ENCODE measurements at regions not wholly inside any gene's neighbourhood (a gene's known extent, or its start where the extent isn't known, plus 50 kb on each side); places are given as distances from the start of the nearest gene placed in this dataset.

DNA sequence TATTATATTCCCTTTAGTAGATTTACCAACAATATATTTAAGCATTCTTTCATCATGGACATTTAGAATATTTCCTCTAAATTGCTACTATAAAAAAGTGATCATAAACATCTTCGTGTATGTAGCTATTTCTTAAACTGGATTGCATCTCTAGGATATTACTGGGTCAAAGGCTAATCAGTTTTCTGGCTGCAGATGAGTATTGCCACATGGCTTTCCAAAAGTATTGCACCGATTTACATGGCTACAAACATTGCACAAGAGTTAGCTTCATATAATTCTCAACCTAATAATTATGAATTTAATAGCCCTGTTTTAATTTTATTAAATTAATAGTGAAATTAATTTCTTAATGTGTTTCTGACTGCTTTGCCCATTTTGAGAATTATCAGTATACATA, 183.4 kb downstream of the DMRT2 start:
- H3K4me3 ChIP-seq (ENCODE audit: low read length) = no peak overlapping the region
- peaks cover 44% of the 10 kb centered on the region for H3K4me1 ChIP-seq (ENCODE audit: control insufficient read depth, insufficient read depth, low read length)
- no peaks in the 10 kb centered on the region for H3K27me3 ChIP-seq (ENCODE audit: control insufficient read depth, insufficient read depth, low read length)
- H3K36me3 ChIP-seq (ENCODE audit: insufficient read depth, low read length) = no peaks in the 10 kb centered on the region
- H3K9ac ChIP-seq (ENCODE audit: low read depth, low read length) = no peak overlapping the region
- peak overlapping the region; percentile 11 for H3K4me2 ChIP-seq (ENCODE audit: low read length)
- H3K9me3 ChIP-seq (replicated peaks; ENCODE audit: low read length) = no peaks in the 10 kb centered on the region

DNA sequence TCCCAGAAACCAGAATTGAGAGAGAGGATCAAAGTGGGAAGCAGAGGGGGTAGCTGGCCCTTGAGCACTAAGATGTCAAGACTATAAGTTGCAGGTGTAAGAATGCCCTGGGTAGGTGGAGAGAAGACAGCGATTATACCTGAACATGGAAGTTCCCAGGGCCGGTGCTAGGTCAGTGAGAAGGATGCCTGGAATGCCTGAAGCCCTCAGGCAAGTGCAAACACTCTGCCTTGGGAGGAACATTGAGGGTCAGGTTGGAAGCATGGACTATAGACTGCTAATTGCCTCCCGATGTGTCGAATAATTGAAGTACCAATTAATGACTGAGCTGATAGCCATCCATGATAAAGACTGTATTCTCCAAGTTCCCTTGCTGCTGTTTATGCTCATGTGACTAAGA, 185.5 kb downstream of the DMRT2 start:
- H3K36me3 ChIP-seq (ENCODE audit: insufficient read depth, low read length) = no peaks in the 10 kb centered on the region
- no peak overlapping the region for H3K4me2 ChIP-seq (ENCODE audit: low read length)
- H3K27me3 ChIP-seq (ENCODE audit: control insufficient read depth, insufficient read depth, low read length) = no peaks in the 10 kb centered on the region
- peaks cover 39% of the 10 kb centered on the region for H3K4me1 ChIP-seq (ENCODE audit: control insufficient read depth, insufficient read depth, low read length)
- H3K9ac ChIP-seq (ENCODE audit: low read depth, low read length) = no peak overlapping the region
- H3K4me3 ChIP-seq (ENCODE audit: low read length) = no peak overlapping the region
- H3K9me3 ChIP-seq (replicated peaks; ENCODE audit: low read length) = no peaks in the 10 kb centered on the region

DNA sequence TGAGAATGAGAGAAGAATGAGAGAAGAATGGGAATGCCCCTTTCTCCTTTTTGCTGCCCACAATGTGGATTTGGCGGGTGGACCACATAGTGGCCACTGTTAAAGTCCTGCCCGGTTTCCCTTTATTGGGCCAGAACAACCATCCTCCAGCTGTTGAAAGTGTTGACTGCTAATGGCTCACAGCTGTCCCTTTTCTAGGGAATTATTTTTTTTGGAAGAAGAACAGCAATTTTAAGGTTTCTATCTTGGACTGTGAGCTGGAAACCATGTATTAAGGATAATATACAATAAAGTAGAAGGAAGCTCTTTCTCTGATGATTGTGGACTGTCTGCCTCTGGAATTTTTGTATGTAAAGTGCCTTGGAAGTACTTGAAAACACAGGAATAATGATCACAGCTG, 185.9 kb downstream of the DMRT2 start:
- Histone ChIP-seq H3K4me1 (ENCODE audit: control insufficient read depth, insufficient read depth, low read length) (peaks cover 34% of the 10 kb centered on the region), H3K27me3 (ENCODE audit: control insufficient read depth, insufficient read depth, low read length) (no peaks in the 10 kb centered on the region), H3K4me2 (ENCODE audit: low read length) (no peak overlapping the region), H3K4me3 (ENCODE audit: low read length) (no peak overlapping the region), H3K9ac (ENCODE audit: low read depth, low read length) (no peak overlapping the region), H3K36me3 (ENCODE audit: insufficient read depth, low read length) (no peaks in the 10 kb centered on the region), H3K9me3 (replicated peaks; ENCODE audit: low read length) (no peaks in the 10 kb centered on the region)

DNA sequence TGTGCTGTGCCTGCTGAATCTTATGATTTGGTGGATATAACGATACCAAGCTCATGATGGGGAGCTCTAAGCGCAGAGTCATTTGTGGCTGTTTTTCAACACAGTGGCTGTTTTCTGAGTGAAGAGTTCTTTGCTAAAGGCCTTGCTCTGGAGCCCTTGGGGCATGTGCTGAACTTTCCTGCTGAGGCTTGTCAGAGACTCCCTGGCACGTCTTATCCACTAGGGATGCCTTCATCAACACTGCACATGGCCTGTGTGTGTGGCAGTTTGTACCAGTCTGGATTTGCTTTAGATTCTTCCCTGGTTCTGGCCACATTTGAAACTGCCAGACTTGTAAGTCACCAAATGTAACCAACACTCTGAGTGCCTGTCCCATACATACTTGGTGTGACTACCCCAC, 188.2 kb downstream of the DMRT2 start:
- no peaks in the 10 kb centered on the region for H3K36me3 ChIP-seq (ENCODE audit: insufficient read depth, low read length)
- no peaks in the 10 kb centered on the region for H3K9me3 ChIP-seq (replicated peaks; ENCODE audit: low read length)
- H3K4me2 ChIP-seq (ENCODE audit: low read length) = no peak overlapping the region
- no peak overlapping the region for H3K9ac ChIP-seq (ENCODE audit: low read depth, low read length)
- peaks cover 13% of the 10 kb centered on the region for H3K4me1 ChIP-seq (ENCODE audit: control insufficient read depth, insufficient read depth, low read length)
- H3K4me3 ChIP-seq (ENCODE audit: low read length) = no peak overlapping the region
- no peaks in the 10 kb centered on the region for H3K27me3 ChIP-seq (ENCODE audit: control insufficient read depth, insufficient read depth, low read length)

DNA sequence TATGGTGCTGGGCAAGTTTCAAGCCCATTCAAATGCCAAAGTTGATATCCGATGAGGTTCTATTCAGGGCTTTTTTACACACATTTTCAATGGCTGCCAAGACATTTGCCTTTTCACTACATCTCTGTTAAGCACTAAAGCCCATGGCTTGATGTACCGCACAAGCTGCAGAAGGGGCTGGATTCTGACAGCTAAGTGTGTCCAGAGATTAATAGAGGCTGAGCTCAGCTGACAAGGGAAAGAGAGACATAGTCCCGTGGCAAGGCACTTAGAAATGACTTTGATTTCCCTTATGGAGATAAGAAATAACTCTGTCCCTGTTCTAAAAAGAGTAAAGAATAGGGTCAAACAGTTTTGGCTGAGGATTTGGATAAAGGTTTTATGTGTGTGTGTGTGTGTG, 198.6 kb downstream of the DMRT2 start:
- Histone ChIP-seq H3K4me2 (ENCODE audit: low read length) (no peak overlapping the region), H3K9ac (ENCODE audit: low read depth, low read length) (no peak overlapping the region), H3K4me3 (ENCODE audit: low read length) (no peak overlapping the region), H3K9me3 (replicated peaks; ENCODE audit: low read length) (no peaks in the 10 kb centered on the region), H3K27me3 (ENCODE audit: control insufficient read depth, insufficient read depth, low read length) (no peaks in the 10 kb centered on the region), H3K36me3 (ENCODE audit: insufficient read depth, low read length) (no peaks in the 10 kb centered on the region), H3K4me1 (ENCODE audit: control insufficient read depth, insufficient read depth, low read length) (no peaks in the 10 kb centered on the region)

DNA sequence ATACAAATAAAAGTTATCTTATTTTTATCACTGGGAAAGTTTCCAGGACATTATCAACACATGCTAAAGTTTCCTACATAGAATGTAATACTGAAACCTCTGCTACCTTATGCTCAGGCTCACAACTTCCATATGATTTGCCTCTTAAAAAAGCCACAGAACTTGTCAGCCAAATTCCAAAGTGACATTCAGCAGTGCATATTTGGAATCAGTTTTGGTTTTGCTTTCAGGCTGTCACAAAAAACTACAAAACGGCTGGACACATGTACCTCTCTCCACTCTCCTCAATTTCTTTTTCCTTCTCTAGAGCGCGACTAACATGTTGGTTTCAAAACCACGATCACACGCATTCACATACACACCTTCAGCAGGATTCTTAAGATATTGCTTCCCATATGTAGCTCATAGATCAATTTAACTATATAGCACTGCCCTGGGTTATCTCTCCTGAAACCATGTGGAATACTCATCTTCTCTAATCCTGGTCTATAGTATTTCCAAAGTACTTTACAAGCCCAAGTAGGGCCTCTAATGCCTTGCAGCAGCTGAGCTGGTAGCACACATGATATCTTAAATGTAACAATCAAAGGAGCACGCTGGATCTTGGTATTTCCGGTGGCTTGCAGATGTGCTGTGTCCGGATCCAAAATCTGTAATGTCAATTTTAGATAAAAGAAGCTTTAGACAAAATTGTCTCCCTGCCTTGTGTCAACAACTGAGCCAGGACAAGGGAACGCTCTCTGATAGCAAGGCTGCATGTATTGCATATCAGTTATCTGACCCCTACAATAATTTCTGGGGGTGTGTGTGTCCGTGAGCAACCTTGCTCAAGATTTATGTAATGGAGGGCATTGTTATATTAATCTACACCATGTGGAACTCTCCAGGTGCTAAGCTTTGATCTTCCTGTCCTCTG, 203.2 kb downstream of the DMRT2 start:
- Histone ChIP-seq H3K4me1 (ENCODE audit: control insufficient read depth, insufficient read depth, low read length) (no peaks in the 10 kb centered on the region), H3K4me2 (ENCODE audit: low read length) (no peak overlapping the region), H3K4me3 (ENCODE audit: low read length) (no peak overlapping the region)

DNA sequence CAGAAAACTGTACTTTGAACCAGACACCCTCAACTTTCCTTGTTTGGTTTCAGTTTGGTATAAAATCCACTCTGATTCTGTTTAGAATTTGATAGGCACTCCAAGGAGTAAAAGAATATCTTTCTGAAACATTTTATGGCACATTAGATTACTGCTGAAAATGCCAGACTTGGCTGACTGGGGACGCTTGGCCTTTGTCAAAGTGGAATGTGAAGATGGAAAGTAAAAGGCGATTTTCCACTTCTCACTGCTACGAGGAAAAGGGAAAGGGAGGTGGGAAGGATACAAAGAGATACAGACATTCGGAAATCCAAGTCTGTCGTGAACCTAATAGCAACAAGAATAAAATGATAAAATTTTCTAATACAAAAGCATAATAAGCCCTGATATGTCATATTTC, 203.9 kb downstream of the DMRT2 start:
- H3K27me3 ChIP-seq (ENCODE audit: control insufficient read depth, insufficient read depth, low read length) = no peaks in the 10 kb centered on the region
- H3K4me2 ChIP-seq (ENCODE audit: low read length) = no peak overlapping the region
- H3K9ac ChIP-seq (ENCODE audit: low read depth, low read length) = no peak overlapping the region
- no peaks in the 10 kb centered on the region for H3K36me3 ChIP-seq (ENCODE audit: insufficient read depth, low read length)
- H3K4me3 ChIP-seq (ENCODE audit: low read length) = no peak overlapping the region
- no peaks in the 10 kb centered on the region for H3K4me1 ChIP-seq (ENCODE audit: control insufficient read depth, insufficient read depth, low read length)
- H3K9me3 ChIP-seq (replicated peaks; ENCODE audit: low read length) = no peaks in the 10 kb centered on the region

More for the DNA sequence above, 203.2 kb downstream of the DMRT2 start:
- H3K9ac ChIP-seq (ENCODE audit: low read depth, low read length) = no peak overlapping the region
- no peaks in the 10 kb centered on the region for H3K36me3 ChIP-seq (ENCODE audit: insufficient read depth, low read length)
- H3K27me3 ChIP-seq (ENCODE audit: control insufficient read depth, insufficient read depth, low read length) = no peaks in the 10 kb centered on the region
- no peaks in the 10 kb centered on the region for H3K9me3 ChIP-seq (replicated peaks; ENCODE audit: low read length)

DNA sequence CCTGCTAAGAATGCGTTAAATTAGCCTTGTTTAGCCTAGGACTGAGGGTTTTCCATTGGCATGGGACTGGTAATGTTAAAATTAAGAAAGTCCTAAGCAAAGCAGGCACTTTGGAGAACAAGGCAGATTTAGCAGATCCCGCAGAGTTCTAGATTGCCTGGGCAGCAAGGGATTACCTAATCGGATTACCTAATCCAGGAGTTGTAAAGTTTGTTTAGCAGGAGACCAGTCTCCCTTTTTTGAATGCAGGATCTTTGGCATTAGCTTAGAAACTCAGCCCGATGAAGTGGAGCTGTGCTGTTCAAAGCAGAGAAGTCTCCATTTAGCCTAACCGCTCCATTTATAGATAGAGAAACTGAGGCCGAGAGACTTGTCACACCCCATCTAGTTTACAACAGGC, 206.0 kb downstream of the DMRT2 start:
- H3K36me3 ChIP-seq (ENCODE audit: insufficient read depth, low read length) = no peaks in the 10 kb centered on the region
- no peak overlapping the region for H3K4me3 ChIP-seq (ENCODE audit: low read length)
- no peak overlapping the region for H3K4me2 ChIP-seq (ENCODE audit: low read length)
- no peaks in the 10 kb centered on the region for H3K9me3 ChIP-seq (replicated peaks; ENCODE audit: low read length)
- no peaks in the 10 kb centered on the region for H3K27me3 ChIP-seq (ENCODE audit: control insufficient read depth, insufficient read depth, low read length)
- no peak overlapping the region for H3K9ac ChIP-seq (ENCODE audit: low read depth, low read length)
- no peaks in the 10 kb centered on the region for H3K4me1 ChIP-seq (ENCODE audit: control insufficient read depth, insufficient read depth, low read length)

DNA sequence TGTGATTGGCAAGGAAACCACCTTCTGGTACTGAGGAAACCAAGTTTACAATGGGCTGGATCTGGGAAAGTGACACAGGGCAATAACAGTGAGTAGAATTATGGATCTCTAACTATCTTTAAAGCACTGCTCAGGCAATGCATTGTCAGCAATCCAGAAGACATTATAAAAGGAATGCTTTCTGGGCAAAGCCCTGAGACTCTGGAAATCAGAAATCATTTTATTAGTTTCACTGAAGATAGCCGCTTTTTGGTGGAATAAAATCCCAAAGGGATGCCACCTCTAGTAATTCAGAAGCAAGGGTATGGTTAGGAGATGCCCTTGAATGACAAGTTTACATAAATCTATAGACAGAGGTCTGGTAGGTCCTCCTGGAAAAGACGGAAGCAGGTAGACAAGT, 211.1 kb downstream of the DMRT2 start:
- no peaks in the 10 kb centered on the region for H3K9me3 ChIP-seq (replicated peaks; ENCODE audit: low read length)
- H3K4me2 ChIP-seq (ENCODE audit: low read length) = no peak overlapping the region
- H3K27me3 ChIP-seq (ENCODE audit: control insufficient read depth, insufficient read depth, low read length) = no peaks in the 10 kb centered on the region
- H3K4me3 ChIP-seq (ENCODE audit: low read length) = no peak overlapping the region
- H3K4me1 ChIP-seq (ENCODE audit: control insufficient read depth, insufficient read depth, low read length) = no peaks in the 10 kb centered on the region
- no peaks in the 10 kb centered on the region for H3K36me3 ChIP-seq (ENCODE audit: insufficient read depth, low read length)
- H3K9ac ChIP-seq (ENCODE audit: low read depth, low read length) = no peak overlapping the region

DNA sequence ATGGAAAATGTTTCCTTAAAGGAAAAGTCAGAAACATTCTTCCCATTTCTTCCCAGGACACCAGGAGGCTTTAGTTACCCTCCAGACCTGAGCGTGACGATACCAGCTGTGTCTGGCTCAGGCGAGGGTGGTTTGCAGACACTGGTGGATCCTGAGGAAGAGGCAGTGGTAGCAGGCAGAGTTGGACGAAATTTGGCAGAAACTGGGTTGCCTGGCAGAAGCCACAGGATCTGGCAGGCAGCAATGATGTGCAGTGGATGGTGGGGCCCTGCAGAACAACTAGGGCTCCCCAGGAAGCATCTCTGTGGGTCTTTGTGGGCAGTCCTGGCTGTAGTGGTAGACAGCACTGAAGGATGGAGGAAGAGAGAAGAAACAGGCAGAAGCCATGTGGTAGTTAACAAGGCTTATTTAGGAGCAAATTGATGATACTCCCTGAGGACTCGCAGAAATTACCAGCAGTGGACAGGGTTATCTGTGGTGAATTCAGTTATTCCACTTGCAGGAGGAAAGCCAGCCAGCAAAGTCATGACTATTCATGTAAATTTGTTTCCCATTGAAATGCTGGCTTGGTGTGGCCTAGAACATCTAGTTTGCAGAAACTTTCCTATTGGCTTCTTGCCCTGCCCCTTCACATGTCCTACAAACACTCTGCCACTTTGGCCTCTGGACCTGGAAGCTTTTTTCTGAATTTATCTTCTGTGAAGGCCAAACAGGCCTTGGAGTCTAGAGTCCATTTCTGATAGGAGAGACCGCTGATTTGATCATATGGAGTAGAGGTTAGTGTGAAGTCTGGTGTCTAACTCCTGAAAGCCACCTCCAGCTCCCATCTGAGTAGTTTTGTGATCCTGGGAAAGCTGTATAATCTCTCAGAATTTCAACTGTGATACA, 212.0 kb downstream of the DMRT2 start:
- H3K36me3 ChIP-seq (ENCODE audit: insufficient read depth, low read length) = no peaks in the 10 kb centered on the region
- H3K4me1 ChIP-seq (ENCODE audit: control insufficient read depth, insufficient read depth, low read length) = no peaks in the 10 kb centered on the region
- no peaks in the 10 kb centered on the region for H3K27me3 ChIP-seq (ENCODE audit: control insufficient read depth, insufficient read depth, low read length)

DNA sequence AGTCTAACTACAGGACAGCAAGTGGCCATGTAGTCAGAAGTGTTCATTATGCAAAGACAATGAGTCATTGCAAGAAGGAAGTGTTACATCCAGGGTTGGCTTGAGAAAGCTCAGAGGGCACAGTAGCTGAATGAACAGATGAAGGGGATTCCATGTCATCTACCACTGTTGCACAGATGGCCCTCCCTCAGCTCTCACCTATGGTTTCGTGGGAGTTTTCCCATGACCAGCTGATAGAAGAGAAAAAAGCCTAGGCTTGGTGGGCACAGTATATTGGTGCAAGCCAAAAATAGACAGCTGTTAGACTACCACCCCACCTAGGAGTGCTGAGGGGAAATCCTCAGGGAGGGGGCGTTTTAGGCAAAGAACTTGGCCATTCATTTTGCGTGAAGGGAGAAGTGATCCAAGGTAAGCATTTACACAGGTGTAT, 217.0 kb downstream of the DMRT2 start:
- Histone ChIP-seq H3K4me2 (ENCODE audit: low read length) (no peak overlapping the region), H3K4me3 (ENCODE audit: low read length) (no peak overlapping the region), H3K4me1 (ENCODE audit: control insufficient read depth, insufficient read depth, low read length) (no peaks in the 10 kb centered on the region), H3K36me3 (ENCODE audit: insufficient read depth, low read length) (no peaks in the 10 kb centered on the region), H3K9ac (ENCODE audit: low read depth, low read length) (no peak overlapping the region), H3K9me3 (replicated peaks; ENCODE audit: low read length) (no peaks in the 10 kb centered on the region), H3K27me3 (ENCODE audit: control insufficient read depth, insufficient read depth, low read length) (peaks cover 8% of the 10 kb centered on the region)

More for the DNA sequence above, 212.0 kb downstream of the DMRT2 start:
- Histone ChIP-seq H3K4me2 (ENCODE audit: low read length) (no peak overlapping the region), H3K4me3 (ENCODE audit: low read length) (no peak overlapping the region), H3K9me3 (replicated peaks; ENCODE audit: low read length) (no peaks in the 10 kb centered on the region), H3K9ac (ENCODE audit: low read depth, low read length) (no peak overlapping the region)
